Osteoblast (primary cell): ENCODE measurements at regions not wholly inside any gene's neighbourhood (a gene's known extent, or its start where the extent isn't known, plus 50 kb on each side); places are given as distances from the start of the nearest gene placed in this dataset.

Experiments used
- DNase-seq: peaks from one replicate; pipeline ENCODE4 v3.0.0; 2011; ENCODE audit warnings: low spot score, mixed read lengths; ENCODE audit not compliant: insufficient read length; ENCODE audit errors: missing footprints
- H2AFZ ChIP-seq: 2 replicates; pipeline ENCODE4 v1.6.0; 2011; ENCODE audit warnings: mild to moderate bottlenecking, low read length
- H3K27ac ChIP-seq: 2 replicates; pipeline ENCODE4 v1.5.1; 2011; ENCODE audit warnings: mild to moderate bottlenecking, low read depth, low read length, moderate library complexity
- H3K27me3 ChIP-seq: 2 replicates; pipeline ENCODE4 v1.6.0; 2012; ENCODE audit warnings: mild to moderate bottlenecking, control low read depth, inconsistent platforms, low read length, moderate library complexity; ENCODE audit not compliant: insufficient read depth
- H3K36me3 ChIP-seq: 2 replicates; pipeline ENCODE4 v1.5.1; 2011; ENCODE audit warnings: mild to moderate bottlenecking, low read length, control low read depth, moderate library complexity; ENCODE audit not compliant: insufficient read depth
- H3K4me1 ChIP-seq: 2 replicates; pipeline ENCODE4 v1.5.1; 2011; ENCODE audit warnings: mild to moderate bottlenecking, low read length, control low read depth, moderate library complexity; ENCODE audit not compliant: insufficient read depth
- H3K4me2 ChIP-seq: 2 replicates; pipeline ENCODE4 v1.6.0; 2011; ENCODE audit warnings: mild to moderate bottlenecking, low read length; ENCODE audit not compliant: insufficient read depth
- H3K4me3 ChIP-seq: fragments of 200-600 bp; sonication (generic); 3 replicates; pipeline ENCODE4 v1.5.1; 2012; ENCODE audit warnings: mild to moderate bottlenecking, low read length, inconsistent platforms; ENCODE audit not compliant: insufficient read depth
- H3K79me2 ChIP-seq: 2 replicates; pipeline ENCODE4 v1.6.0; 2012; ENCODE audit warnings: mild to moderate bottlenecking, low read length, control low read depth, inconsistent platforms; ENCODE audit not compliant: insufficient read depth
- H3K9me3 ChIP-seq: 2 replicates; pipeline ENCODE4 v1.5.1; 2011; ENCODE audit warnings: low read depth, low read length, control low read depth
- H4K20me1 ChIP-seq: 2 replicates; pipeline ENCODE4 v1.6.0; 2012; ENCODE audit warnings: mild to moderate bottlenecking, low read length, control low read depth; ENCODE audit not compliant: insufficient read depth
- TF ChIP-seq, protein P1 (sequence below): IDR thresholded peaks from 2 replicates; pipeline ENCODE4 v1.5.1; 2011; ENCODE audit warnings: mild to moderate bottlenecking, low read depth, low read length, moderate library complexity; ENCODE audit errors: extremely low read depth

DNA sequence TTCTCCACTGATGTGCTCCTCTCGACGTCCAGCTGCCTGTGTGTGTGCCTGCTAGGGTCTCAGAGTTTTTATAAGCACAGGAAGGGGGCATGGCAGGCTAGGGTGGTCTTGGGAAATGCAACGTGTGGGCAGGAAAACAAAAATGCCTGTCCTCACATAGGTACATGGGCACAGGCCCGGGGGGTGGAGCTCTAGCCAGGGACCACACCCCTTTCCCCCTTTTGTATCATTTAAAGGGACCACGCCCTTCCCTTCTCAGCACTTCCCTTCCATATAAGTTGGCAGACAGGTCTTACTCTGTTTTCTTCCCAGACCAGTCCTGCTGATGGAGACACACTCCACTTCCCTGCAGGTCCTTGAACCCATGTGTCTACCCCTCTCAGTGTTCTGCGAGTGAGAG is 645.0 kb downstream of the CBLN2 start:
- Histone ChIP-seq H3K27ac (no peak overlapping the region), H3K9me3 (no peaks in the 10 kb centered on the region), H3K79me2 (no peaks in the 10 kb centered on the region), H3K27me3 (no peaks in the 10 kb centered on the region), H3K4me2 (no peak overlapping the region), H3K4me3 (no peak overlapping the region), H3K4me1 (no peaks in the 10 kb centered on the region), H4K20me1 (no peaks in the 10 kb centered on the region), H2AFZ (no peak overlapping the region), H3K36me3 (no peaks in the 10 kb centered on the region)
- TF ChIP-seq, protein P1, sequence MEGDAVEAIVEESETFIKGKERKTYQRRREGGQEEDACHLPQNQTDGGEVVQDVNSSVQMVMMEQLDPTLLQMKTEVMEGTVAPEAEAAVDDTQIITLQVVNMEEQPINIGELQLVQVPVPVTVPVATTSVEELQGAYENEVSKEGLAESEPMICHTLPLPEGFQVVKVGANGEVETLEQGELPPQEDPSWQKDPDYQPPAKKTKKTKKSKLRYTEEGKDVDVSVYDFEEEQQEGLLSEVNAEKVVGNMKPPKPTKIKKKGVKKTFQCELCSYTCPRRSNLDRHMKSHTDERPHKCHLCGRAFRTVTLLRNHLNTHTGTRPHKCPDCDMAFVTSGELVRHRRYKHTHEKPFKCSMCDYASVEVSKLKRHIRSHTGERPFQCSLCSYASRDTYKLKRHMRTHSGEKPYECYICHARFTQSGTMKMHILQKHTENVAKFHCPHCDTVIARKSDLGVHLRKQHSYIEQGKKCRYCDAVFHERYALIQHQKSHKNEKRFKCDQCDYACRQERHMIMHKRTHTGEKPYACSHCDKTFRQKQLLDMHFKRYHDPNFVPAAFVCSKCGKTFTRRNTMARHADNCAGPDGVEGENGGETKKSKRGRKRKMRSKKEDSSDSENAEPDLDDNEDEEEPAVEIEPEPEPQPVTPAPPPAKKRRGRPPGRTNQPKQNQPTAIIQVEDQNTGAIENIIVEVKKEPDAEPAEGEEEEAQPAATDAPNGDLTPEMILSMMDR, result no peak
- no peak for DNase-seq

DNA sequence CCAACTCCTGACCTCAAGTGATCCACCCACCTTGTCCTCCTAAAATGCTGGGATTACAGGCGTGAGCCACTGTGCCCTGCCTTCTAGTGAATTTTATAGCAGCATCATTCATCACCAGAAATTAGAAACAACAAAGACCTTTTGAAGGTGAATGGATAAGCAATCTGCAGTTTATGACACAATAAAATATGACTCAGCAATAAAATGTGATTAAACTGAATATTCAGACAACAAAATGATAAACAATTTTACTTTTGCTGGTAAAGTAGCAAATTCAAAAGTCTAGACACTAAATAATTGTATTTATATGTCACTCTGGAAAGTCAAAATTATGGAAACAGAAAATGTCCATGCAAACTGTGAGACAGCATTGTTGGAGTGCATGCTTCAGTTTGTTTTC is 656.6 kb downstream of the CBLN2 start:
- Histone ChIP-seq H3K4me1 (no peaks in the 10 kb centered on the region), H3K36me3 (no peaks in the 10 kb centered on the region), H2AFZ (no peak overlapping the region), H3K4me2 (no peak overlapping the region), H3K27ac (no peak overlapping the region), H3K79me2 (no peaks in the 10 kb centered on the region), H3K9me3 (peaks cover 2% of the 10 kb centered on the region), H4K20me1 (no peaks in the 10 kb centered on the region), H3K27me3 (no peaks in the 10 kb centered on the region), H3K4me3 (no peak overlapping the region)
- TF ChIP-seq, protein P1, result no peak
- DNase-seq, result no peak

DNA sequence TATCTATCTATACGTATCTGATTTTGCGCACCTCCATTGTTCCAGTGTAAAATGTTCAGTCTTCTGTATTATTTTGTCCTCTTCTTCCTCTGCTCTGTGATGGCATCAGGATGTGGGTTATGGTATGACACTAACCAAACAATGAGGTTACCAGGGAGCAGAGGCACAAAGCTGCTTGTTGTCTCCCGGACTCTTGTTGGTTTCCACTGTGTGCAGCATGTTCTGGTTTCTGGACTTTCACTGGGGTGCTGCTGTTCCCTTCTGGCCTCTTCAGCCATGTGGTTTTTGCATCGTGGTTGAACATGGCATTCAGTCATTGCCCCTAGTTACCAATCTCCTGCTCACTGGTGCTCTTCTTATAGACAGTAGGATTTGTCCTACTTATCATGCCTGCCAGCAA is 665.9 kb downstream of the CBLN2 start:
- Histone ChIP-seq H2AFZ (no peak overlapping the region), H3K27ac (no peak overlapping the region), H3K4me1 (no peaks in the 10 kb centered on the region), H3K9me3 (peaks cover 2% of the 10 kb centered on the region), H4K20me1 (no peaks in the 10 kb centered on the region), H3K79me2 (no peaks in the 10 kb centered on the region), H3K36me3 (no peaks in the 10 kb centered on the region), H3K4me2 (no peak overlapping the region), H3K4me3 (no peak overlapping the region), H3K27me3 (no peaks in the 10 kb centered on the region)
- TF ChIP-seq, protein P1, result no peak
- DNase-seq, result no peak

DNA sequence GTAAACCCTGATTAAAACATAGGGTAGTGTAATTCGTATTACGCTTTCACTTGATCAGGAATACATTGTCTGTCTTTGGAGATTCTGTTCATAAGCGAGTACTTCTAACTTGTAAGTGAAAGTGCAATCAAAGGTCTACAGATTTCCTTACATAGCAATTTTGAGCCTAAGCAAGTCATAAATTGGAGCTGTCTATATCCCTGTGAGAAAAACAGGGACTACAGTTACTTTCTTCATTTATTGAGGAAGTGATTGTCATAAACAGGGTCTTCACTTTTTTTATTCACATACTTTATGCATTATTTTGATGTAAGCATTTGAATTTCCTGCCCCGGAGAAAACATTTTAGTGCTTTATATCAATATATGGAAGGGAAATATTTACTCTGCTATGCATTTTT is 670.4 kb downstream of the CBLN2 start:
- no peak overlapping the region for H3K4me3 ChIP-seq
- no peaks in the 10 kb centered on the region for H3K79me2 ChIP-seq
- no peak overlapping the region for H3K27ac ChIP-seq
- H3K9me3 ChIP-seq, result peaks cover 2% of the 10 kb centered on the region
- H4K20me1 ChIP-seq, result no peaks in the 10 kb centered on the region
- no peaks in the 10 kb centered on the region for H3K27me3 ChIP-seq
- H2AFZ ChIP-seq, result no peak overlapping the region
- no peaks in the 10 kb centered on the region for H3K4me1 ChIP-seq
- H3K36me3 ChIP-seq, result no peaks in the 10 kb centered on the region
- H3K4me2 ChIP-seq, result no peak overlapping the region
- DNase-seq, result no peak
- TF ChIP-seq, protein P1, result no peak
